Keratinocyte (primary cell): ENCODE measurements at regions not wholly inside any gene's neighbourhood (a gene's known extent, or its start where the extent isn't known, plus 50 kb on each side); places are given as distances from the start of the nearest gene placed in this dataset.

ENCODE experiments used
- DNase-seq: peaks from one replicate; pipeline ENCODE4 v3.0.0-alpha.2; 2011; ENCODE audit warnings: low read depth, missing footprints, low spot score
- FAIRE-seq: peaks from 2 replicates; lab custom pipeline; 2011; peaks lifted over from hg19 to GRCh38; lab: Jason Lieb, UNC
- H2AFZ ChIP-seq: 2 replicates; pipeline ENCODE4 v1.6.0; 2012; ENCODE audit warnings: low read length, control low read depth, inconsistent platforms; ENCODE audit not compliant: control insufficient read depth
- H3K27ac ChIP-seq: 2 replicates; pipeline ENCODE4 v1.5.1; 2011; ENCODE audit warnings: low read length; ENCODE audit not compliant: control insufficient read depth, insufficient read depth
- H3K27me3 ChIP-seq: 3 replicates; pipeline ENCODE4 v1.6.0; 2011; ENCODE audit warnings: low read length; ENCODE audit not compliant: control insufficient read depth, insufficient read depth; ENCODE audit errors: extremely low read depth
- H3K36me3 ChIP-seq, 2 experiments: 2 replicates in 1 of 2; 3 replicates in 1 of 2; pipeline ENCODE4 v1.5.1; 2011; ENCODE audit warnings: low read length in 2 of 2, mild to moderate bottlenecking in 1 of 2; ENCODE audit not compliant: control insufficient read depth in 2 of 2, insufficient read depth in 2 of 2; ENCODE audit errors: extremely low read depth in 1 of 2
- H3K4me1 ChIP-seq: 3 replicates; pipeline ENCODE4 v1.5.1; 2011; ENCODE audit warnings: low read length; ENCODE audit not compliant: control insufficient read depth, insufficient read depth; ENCODE audit errors: extremely low read depth
- H3K4me2 ChIP-seq: 3 replicates; pipeline ENCODE4 v1.6.0; 2011; ENCODE audit warnings: low read depth, low read length; ENCODE audit not compliant: control insufficient read depth, insufficient read depth; ENCODE audit errors: extremely low read depth
- H3K4me3 ChIP-seq, 3 experiments: fragments of 200-600 bp in 1 of 3; sonication (generic) in 1 of 3; 2 replicates in 2 of 3; 3 replicates in 1 of 3; pipeline ENCODE4 v1.5.1; 2011 to 2016; ENCODE audit warnings: low read length in 3 of 3, mild to moderate bottlenecking in 3 of 3, control low read depth in 2 of 3, inconsistent platforms in 1 of 3, low read depth in 1 of 3, mixed read lengths in 1 of 3, mixed run types in 1 of 3, moderate library complexity in 1 of 3; ENCODE audit not compliant: control insufficient read depth in 2 of 3, insufficient read depth in 2 of 3; ENCODE audit errors: extremely low read depth in 1 of 3
- H3K79me2 ChIP-seq: 2 replicates; pipeline ENCODE4 v1.6.0; 2012; ENCODE audit warnings: low read length; ENCODE audit not compliant: control insufficient read depth, insufficient read depth
- H3K9ac ChIP-seq: 3 replicates; pipeline ENCODE4 v1.6.0; 2011; ENCODE audit warnings: low read length; ENCODE audit not compliant: control insufficient read depth, insufficient read depth; ENCODE audit errors: extremely low read depth
- H3K9me1 ChIP-seq: 3 replicates; pipeline ENCODE4 v1.6.0; 2011; ENCODE audit warnings: low read length; ENCODE audit not compliant: control insufficient read depth, insufficient read depth; ENCODE audit errors: extremely low read depth
- H3K9me3 ChIP-seq: 2 replicates; pipeline ENCODE4 v1.5.1; 2012; ENCODE audit warnings: low read depth, low read length; ENCODE audit not compliant: control insufficient read depth
- H4K20me1 ChIP-seq: 3 replicates; pipeline ENCODE4 v1.6.0; 2011; ENCODE audit warnings: low read length; ENCODE audit not compliant: control insufficient read depth, insufficient read depth; ENCODE audit errors: extremely low read depth
- CTCF ChIP-seq, 3 experiments: IDR thresholded peaks in 1 of 3; conservative IDR thresholded peaks in 1 of 3; optimal IDR thresholded peaks in 1 of 3; 2 replicates in 2 of 3; 3 replicates in 1 of 3; pipeline versions ENCODE3 to v1.5.1; 2011; ENCODE audit warnings: low read length in 3 of 3, mild to moderate bottlenecking in 3 of 3, moderate library complexity in 2 of 3, control low read depth in 1 of 3, inconsistent platforms in 1 of 3; ENCODE audit not compliant: insufficient read depth in 2 of 3; ENCODE audit errors: extremely low read depth in 1 of 3
- EZH2 ChIP-seq: IDR thresholded peaks from one replicate; pipeline ENCODE4 v1.6.1; 2012; ENCODE audit warnings: inconsistent platforms, mild to moderate bottlenecking, low read length, moderate library complexity
- dilution Hi-C: fragments of 300-500 bp; cut with MboI; formaldehyde crosslinking; loops from one replicate; pipeline ENCODE4 v1.7.0; 2020; ENCODE audit warnings: low sequenced_read_pairs; ENCODE audit not compliant: extremely low pct_ligation_motif_present

- H3K27me3 ChIP-seq = no peaks in the 10 kb centered on the region
- no peaks in the 10 kb centered on the region for H4K20me1 ChIP-seq
- TF ChIP-seq EZH2 = no peak
- TF ChIP-seq CTCF (optimal IDR thresholded peaks at IDR 0.05 in 1 of 3, IDR thresholded peaks at IDR 0.05 in 1 of 3, conservative IDR thresholded peaks at IDR 0.05 in 1 of 3; ENCODE audit: extremely low read depth in 1 of 3, insufficient read depth in 2 of 3, low read length in 3 of 3) = no peak
- no peaks in the 10 kb centered on the region for H3K9me1 ChIP-seq
- FAIRE-seq = no peak
- no peak for DNase-seq
- H2AFZ ChIP-seq = no peak overlapping the region
- no peaks in the 10 kb centered on the region for H3K79me2 ChIP-seq
- no peak overlapping the region for H3K27ac ChIP-seq
- no peak overlapping the region for H3K4me3 ChIP-seq
- no peaks in the 10 kb centered on the region for H3K36me3 ChIP-seq
- no peak overlapping the region for H3K4me2 ChIP-seq
- dilution Hi-C loops = no loop called here
- H3K4me1 ChIP-seq = no peaks in the 10 kb centered on the region
- no peaks in the 10 kb centered on the region for H3K9me3 ChIP-seq
- H3K9ac ChIP-seq = no peak overlapping the region
Observed at GRCh38 chr2:194314042-194314441, 1343.0 kb upstream of the SLC39A10 start.

- Histone ChIP-seq H3K36me3 (no peaks in the 10 kb centered on the region), H3K79me2 (no peaks in the 10 kb centered on the region), H3K9ac (no peak overlapping the region), H3K4me1 (no peaks in the 10 kb centered on the region), H3K4me2 (no peak overlapping the region), H3K4me3 (no peak overlapping the region), H2AFZ (no peak overlapping the region), H3K9me3 (no peaks in the 10 kb centered on the region), H3K27ac (no peak overlapping the region), H3K9me1 (no peaks in the 10 kb centered on the region), H3K27me3 (no peaks in the 10 kb centered on the region), H4K20me1 (no peaks in the 10 kb centered on the region)
- FAIRE-seq (no peak), DNase-seq (no peak)
- dilution Hi-C loops = no loop called here
- no peak for TF ChIP-seq EZH2
Observed at GRCh38 chr2:194304191-194304590, 1352.8 kb upstream of the SLC39A10 start.

- no peak for DNase-seq
- dilution Hi-C loops = no loop called here
- no peaks in the 10 kb centered on the region for H3K4me1 ChIP-seq
- no peak overlapping the region for H3K4me2 ChIP-seq
- no peaks in the 10 kb centered on the region for H3K36me3 ChIP-seq
- no peak overlapping the region for H3K27ac ChIP-seq
- no peaks in the 10 kb centered on the region for H4K20me1 ChIP-seq
- no peaks in the 10 kb centered on the region for H3K9me1 ChIP-seq
- H3K27me3 ChIP-seq = no peaks in the 10 kb centered on the region
- H3K79me2 ChIP-seq = no peaks in the 10 kb centered on the region
- no peaks in the 10 kb centered on the region for H3K9me3 ChIP-seq
- FAIRE-seq = no peak
- TF ChIP-seq EZH2 (no peak), CTCF (optimal IDR thresholded peaks at IDR 0.05 in 1 of 3, IDR thresholded peaks at IDR 0.05 in 1 of 3, conservative IDR thresholded peaks at IDR 0.05 in 1 of 3; ENCODE audit: extremely low read depth in 1 of 3, insufficient read depth in 2 of 3, low read length in 3 of 3) (no peak)
- H3K4me3 ChIP-seq = no peak overlapping the region
- H3K9ac ChIP-seq = no peak overlapping the region
- H2AFZ ChIP-seq = no peak overlapping the region
Observed at GRCh38 chr2:194301946-194302345, 1355.1 kb upstream of the SLC39A10 start.
